Activated CD8-positive, alpha-beta T cell treated with anti-CD3 and anti-CD28 coated beads for 36 hours (primary cell): ENCODE measurements at regions not wholly inside any gene's neighbourhood (a gene's known extent, or its start where the extent isn't known, plus 50 kb on each side); places are given as distances from the start of the nearest gene placed in this dataset.
"Not testable (repeated sequence)": the region's sequence is repeated elsewhere in the genome, so short reads cannot be mapped to it uniquely, and the experiment has no call there.

Experiments used
- ATAC-seq: fragments of 200-7000 bp; cut with Tn5 transposase; one replicate; pipeline ENCODE4 v1.10.0; 2021; ENCODE audit warnings: mild to moderate bottlenecking, moderate library complexity
- CTCF ChIA-PET: fragments of 350-600 bp; sonication (Branson Sonifier 250); formaldehyde crosslinking; loops from one replicate; lab custom pipeline; 2021; ENCODE audit warnings: antibody characterized with exemption; lab: Charles Lee
- POLR2A ChIA-PET: fragments of 350-600 bp; sonication (Branson Sonifier 250); formaldehyde crosslinking; loops from one replicate; lab custom pipeline; 2021; ENCODE audit warnings: antibody characterized with exemption; lab: Charles Lee
- DNase-seq: peaks from one replicate; pipeline ENCODE4 v3.0.0-alpha.2; 2020
- H3K27ac Mint-ChIP-seq: one replicate; pipeline ENCODE4 v1.8.0; 2021; ENCODE audit warnings: mild to moderate bottlenecking, mixed read lengths
- H3K27me3 Mint-ChIP-seq: one replicate; pipeline ENCODE4 v1.8.0; 2021; ENCODE audit warnings: mixed read lengths
- H3K36me3 Mint-ChIP-seq: one replicate; pipeline ENCODE4 v1.8.0; 2021; ENCODE audit warnings: low read depth, mixed read lengths
- H3K4me1 Mint-ChIP-seq: one replicate; pipeline ENCODE4 v1.8.0; 2021; ENCODE audit warnings: low read depth, mixed read lengths
- H3K4me3 Mint-ChIP-seq: one replicate; pipeline ENCODE4 v1.8.0; 2021; ENCODE audit warnings: mild to moderate bottlenecking, moderate library complexity, mixed read lengths
- H3K9me3 Mint-ChIP-seq: one replicate; pipeline ENCODE4 v1.8.0; 2021; ENCODE audit warnings: mixed read lengths
- CTCF ChIP-seq: fragments of 200-600 bp; IDR thresholded peaks from one replicate; pipeline ENCODE4 v1.8.0; 2022; ENCODE audit warnings: antibody characterized with exemption, mild to moderate bottlenecking
- intact Hi-C: fragments of 100-400 bp; cut with micrococcal nuclease; formaldehyde crosslinking; loops from one replicate; pipeline ENCODE4 v1.10.0; 2022

GRCh38 chr5:125451622-125452021, 705.2 kb upstream of the ZNF608 start:
- TF ChIP-seq CTCF, result no peak
- CTCF ChIA-PET, result no interaction called here
- H3K4me1 Mint-ChIP-seq, result no peaks in the 10 kb centered on the region

GRCh38 chr5:125452991-125453390, 706.6 kb upstream of the ZNF608 start:
- intact Hi-C loops, result no loop called here
- ATAC-seq (no peak), DNase-seq (no peak)
- no peaks in the 10 kb centered on the region for H3K27me3 Mint-ChIP-seq
- H3K36me3 Mint-ChIP-seq, result no peaks in the 10 kb centered on the region
- no peak for TF ChIP-seq CTCF
- H3K9me3 Mint-ChIP-seq, result peaks cover 8% of the 10 kb centered on the region
- no peaks in the 10 kb centered on the region for H3K4me1 Mint-ChIP-seq
- ChIA-PET POLR2A (no interaction called here), CTCF (no interaction called here)
- H3K27ac Mint-ChIP-seq, result no peak overlapping the region
- no peak overlapping the region for H3K4me3 Mint-ChIP-seq

More at GRCh38 chr5:125451622-125452021, 705.2 kb upstream of the ZNF608 start:
- DNase-seq, result no peak
- POLR2A ChIA-PET, result no interaction called here
- H3K4me3 Mint-ChIP-seq, result no peak overlapping the region
- H3K36me3 Mint-ChIP-seq, result no peaks in the 10 kb centered on the region
- peaks cover 4% of the 10 kb centered on the region for H3K9me3 Mint-ChIP-seq
- ATAC-seq, result no peak
- intact Hi-C loops, result no loop called here
- H3K27me3 Mint-ChIP-seq, result no peaks in the 10 kb centered on the region
- no peak overlapping the region for H3K27ac Mint-ChIP-seq

GRCh38 chr5:125455041-125455440, 708.6 kb upstream of the ZNF608 start:
- CTCF ChIA-PET, result no interaction called here
- DNase-seq (no peak), ATAC-seq (no peak)
- intact Hi-C loops, result no loop called here
- no peak for TF ChIP-seq CTCF
- POLR2A ChIA-PET, result no interaction called here
- Mint-ChIP-seq H3K4me3 (no peak overlapping the region), H3K27me3 (no peaks in the 10 kb centered on the region), H3K4me1 (no peaks in the 10 kb centered on the region), H3K36me3 (no peaks in the 10 kb centered on the region), H3K9me3 (peaks cover 15% of the 10 kb centered on the region), H3K27ac (no peak overlapping the region)

GRCh38 chr5:125456005-125456404, 709.6 kb upstream of the ZNF608 start:
- H3K4me1 Mint-ChIP-seq, H3K27me3 Mint-ChIP-seq, ATAC-seq, H3K36me3 Mint-ChIP-seq, H3K4me3 Mint-ChIP-seq, intact Hi-C loops, POLR2A ChIA-PET, DNase-seq, CTCF ChIA-PET, H3K27ac Mint-ChIP-seq: not testable (repeated sequence)
- peaks cover 15% of the 10 kb centered on the region for H3K9me3 Mint-ChIP-seq

GRCh38 chr5:125457617-125458016, 711.2 kb upstream of the ZNF608 start:
- Mint-ChIP-seq H3K27me3 (no peaks in the 10 kb centered on the region), H3K4me3 (no peak overlapping the region), H3K4me1 (no peaks in the 10 kb centered on the region), H3K27ac (no peak overlapping the region), H3K9me3 (peaks cover 15% of the 10 kb centered on the region), H3K36me3 (no peaks in the 10 kb centered on the region)
- DNase-seq (no peak), ATAC-seq (no peak)
- ChIA-PET CTCF (no interaction called here), POLR2A (no interaction called here)
- intact Hi-C loops, result no loop called here
- no peak for TF ChIP-seq CTCF

- H3K27me3 Mint-ChIP-seq, H3K27ac Mint-ChIP-seq, H3K4me3 Mint-ChIP-seq, H3K36me3 Mint-ChIP-seq, POLR2A ChIA-PET, H3K4me1 Mint-ChIP-seq, ATAC-seq, CTCF ChIA-PET, DNase-seq, intact Hi-C loops: not testable (repeated sequence)
- H3K9me3 Mint-ChIP-seq, result peaks cover 13% of the 10 kb centered on the region
Measured at GRCh38 chr5:125458949-125459348, 712.5 kb upstream of the ZNF608 start.
